HG03520 (cell line): ENCODE measurements at regions not wholly inside any gene's neighbourhood (a gene's known extent, or its start where the extent isn't known, plus 50 kb on each side); places are given as distances from the start of the nearest gene placed in this dataset.
"Not testable (repeated sequence)": the region's sequence is repeated elsewhere in the genome, so short reads cannot be mapped to it uniquely, and the experiment has no call there.

Experiments used
- ATAC-seq: cut with Tn5 transposase; IDR thresholded peaks from one replicate; pipeline ENCODE4 v1.9.1; 2021; ENCODE audit warnings: mild to moderate bottlenecking, moderate library complexity; ENCODE audit not compliant: unreplicated experiment

DNA sequence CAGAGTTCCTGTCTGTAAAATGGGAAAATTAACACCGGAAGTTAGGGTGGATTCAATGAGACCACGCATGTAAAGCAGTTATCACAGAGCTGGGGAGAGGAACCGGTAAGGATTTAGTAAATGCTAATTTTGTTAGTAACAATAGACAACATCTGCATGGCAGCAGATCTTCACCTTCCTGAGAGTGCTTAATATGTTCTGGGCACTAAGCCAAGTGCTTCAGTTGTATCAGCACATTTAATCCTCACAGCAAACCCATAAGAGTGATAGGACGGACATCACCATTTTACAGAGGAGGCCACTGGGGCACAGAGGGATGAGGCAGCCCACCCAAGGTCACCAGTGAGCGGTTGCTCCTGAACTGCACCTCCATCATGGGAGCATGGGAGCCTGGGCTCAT, 189.4 kb downstream of the WNT5A start:
- ATAC-seq = no peak

DNA sequence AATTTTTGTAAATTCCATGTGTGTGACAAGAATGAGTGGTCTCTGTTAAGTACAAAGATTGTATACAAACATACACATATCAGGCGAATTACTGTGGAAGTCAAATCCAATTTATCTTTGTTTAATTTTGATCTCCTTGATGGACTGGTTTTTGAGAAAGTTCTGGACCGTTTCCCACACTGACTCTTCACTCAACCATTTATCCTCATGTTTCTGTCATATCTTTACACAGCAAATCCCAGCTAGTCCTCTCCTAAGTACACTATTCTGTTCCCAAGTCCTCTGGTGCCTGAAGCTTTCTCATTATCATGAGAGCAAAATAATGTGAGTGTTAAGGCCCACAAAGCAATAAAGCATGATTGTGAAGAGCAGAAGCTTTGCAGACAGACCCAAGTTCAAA, 189.9 kb downstream of the WNT5A start:
- ATAC-seq = no peak

DNA sequence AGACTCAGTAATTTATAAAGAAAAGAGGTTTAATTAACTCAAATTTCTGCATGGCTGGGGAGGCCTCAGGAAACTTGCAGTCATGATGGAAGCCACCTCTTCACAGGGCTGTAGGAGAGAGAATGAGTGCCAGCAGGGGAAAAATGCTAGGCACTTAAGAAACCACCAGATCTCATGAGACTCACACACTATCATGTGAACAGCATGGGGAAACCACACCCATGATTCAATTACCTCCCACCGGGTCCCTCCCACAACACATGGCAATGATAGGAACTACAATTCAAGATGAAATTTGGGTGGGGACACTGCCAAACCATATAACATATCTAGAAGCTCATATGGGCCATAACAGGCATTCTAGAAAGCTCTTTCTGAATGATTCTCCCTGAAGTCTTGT, 190.3 kb downstream of the WNT5A start:
- ATAC-seq = no peak

DNA sequence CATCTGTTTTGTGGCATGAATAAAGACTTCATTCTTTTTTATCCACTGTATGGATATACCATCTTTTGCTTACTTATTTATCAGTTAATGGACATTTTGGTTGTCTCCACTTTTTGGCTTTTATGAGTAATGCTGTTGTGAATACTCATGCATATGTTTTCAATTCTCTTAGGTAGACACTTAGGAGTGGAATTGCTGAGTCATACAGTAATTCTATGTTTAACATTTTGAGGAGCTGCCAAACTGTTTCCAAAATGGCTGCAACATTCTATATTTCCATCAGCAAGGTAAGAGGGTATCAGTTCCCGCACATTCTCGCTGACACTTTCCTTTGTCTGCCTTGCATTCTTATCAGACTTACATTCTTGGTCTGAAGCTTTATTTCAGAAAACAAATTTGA, 191.1 kb downstream of the WNT5A start:
- no peak for ATAC-seq

DNA sequence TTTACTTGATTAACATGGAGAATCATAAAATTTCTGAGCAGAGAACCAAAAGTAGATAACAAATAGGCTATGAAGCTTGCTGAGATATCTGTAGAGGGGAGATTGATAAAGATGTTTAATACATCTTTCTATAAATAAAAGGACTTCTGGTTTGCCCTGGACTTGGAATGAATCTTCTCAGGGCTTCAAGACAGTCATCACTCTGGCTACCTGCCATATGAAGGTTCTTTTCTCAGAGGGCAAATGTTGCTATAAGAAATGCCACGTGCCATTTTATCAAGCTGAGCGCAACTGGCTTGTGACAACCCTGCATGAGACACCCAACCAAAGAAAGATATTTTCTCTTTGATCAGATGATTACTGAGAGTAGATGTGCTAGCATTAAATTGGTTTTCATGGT, 192.5 kb downstream of the WNT5A start:
- ATAC-seq = no peak

DNA sequence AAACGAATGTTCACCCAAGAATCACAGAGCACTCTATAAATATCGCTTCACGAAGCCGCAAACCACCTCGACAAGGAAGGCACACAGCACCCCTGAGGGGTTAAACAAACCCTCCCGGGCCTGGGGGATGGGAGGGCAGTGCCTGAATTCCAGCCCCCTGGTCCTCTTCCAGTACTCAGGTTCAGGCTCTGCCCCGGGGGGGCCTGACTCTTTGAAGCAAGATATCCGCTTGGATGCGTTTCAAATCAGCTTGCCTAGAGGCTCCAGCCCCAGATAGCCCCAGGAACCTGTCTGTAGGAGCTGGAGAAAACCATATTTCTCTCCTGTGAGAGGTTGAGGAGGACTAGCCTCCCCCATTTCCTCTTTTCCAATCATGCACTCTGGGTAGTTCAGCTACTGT, 194.7 kb downstream of the WNT5A start:
- no peak for ATAC-seq

DNA sequence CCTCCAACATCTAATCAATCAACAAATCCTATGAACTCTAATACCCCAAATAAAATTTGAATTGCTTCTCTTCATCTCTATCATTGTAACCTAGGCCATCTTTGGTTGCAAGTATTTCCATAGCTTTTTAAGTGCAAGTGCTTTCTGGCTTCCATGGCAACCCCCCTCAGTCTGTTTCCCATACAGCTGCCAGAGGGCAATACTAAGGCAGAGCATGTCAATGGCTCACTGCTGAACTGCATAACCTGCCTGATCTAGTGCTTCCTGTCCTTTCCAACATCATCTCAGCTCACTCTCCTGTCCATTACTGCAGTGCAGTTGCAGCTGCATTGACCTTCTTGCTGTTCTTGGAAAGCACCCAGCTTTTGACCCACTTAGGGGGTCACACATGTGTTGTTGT, 198.4 kb downstream of the WNT5A start:
- no peak for ATAC-seq

DNA sequence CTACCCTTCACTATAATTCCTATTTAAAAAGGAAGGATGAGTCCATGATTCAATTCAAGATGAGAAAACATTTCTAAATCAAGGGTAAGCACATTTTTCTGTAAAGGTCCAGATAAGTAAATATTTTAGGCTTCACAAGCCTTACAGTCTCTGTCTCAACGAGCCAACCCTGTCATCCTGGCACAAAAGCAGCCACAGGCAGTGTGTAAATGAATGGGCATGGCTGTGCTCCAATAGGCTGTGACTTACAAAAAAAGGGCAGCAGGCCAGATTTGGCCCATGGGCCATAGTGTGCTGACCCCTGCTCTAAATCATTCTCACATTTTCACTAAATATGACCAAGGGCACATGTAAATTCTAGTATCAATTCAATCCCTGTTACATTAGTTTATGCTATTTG, 200.4 kb downstream of the WNT5A start:
- ATAC-seq = no peak

DNA sequence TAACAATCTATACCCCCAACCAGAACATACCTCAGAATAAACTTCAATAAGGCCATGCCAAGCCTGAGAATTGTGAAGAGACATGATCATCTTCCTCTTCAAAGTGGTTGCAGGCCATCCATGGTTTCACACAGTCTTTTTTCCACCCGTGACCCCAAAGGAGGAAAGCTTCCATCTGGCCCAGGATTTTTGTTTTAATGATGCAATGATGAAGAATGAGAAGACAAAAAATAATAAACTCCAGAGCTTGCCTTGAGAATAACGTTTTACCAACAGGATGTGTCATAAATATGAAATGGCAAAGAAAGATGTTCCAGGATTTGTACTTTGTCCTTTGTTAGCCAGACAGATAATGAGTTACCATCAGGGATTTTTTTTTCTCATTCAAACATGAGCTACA, 201.9 kb downstream of the WNT5A start:
- no peak for ATAC-seq

DNA sequence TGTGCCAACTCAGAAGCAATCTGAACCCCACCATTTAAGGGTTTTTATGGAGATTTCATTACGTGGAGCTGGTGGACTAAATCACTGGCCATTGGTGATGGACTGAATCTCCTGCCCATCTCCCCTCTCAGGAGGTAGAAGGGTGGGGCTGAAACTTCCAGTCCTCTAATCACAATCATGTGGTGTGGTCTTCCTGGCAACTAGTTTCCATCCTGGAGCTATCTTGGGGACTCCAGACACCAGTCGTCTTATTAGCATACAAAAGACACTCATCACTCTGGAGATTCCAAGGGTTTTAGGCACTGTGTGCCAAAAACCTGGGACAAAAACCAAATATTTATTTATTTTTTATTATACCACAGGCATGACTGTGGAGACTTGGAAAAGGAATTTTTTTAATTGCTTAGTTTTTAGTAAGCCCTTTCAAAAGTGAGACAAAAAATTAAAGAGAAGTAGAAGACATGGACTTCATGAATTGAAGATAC, 203.6 kb downstream of the WNT5A start:
- ATAC-seq = no peak

DNA sequence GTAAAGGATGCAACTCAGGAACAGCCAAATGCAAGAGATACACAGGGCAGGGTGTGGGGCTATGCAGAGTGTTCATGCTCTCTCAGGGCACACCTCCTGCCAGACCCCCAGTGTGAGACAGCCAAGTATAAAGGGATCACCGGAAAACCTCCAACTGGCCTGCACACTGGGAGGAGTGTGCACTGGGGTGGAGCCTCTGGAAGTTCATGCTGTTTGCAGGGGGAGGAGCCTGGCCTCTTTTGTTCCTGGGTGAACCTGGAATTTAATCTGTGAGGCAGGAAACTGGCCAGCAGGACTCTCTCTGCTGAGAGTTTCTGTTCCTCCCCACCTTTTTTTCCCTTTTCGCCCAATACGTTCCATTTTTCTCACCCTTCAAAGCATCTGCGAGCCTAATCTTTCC, 204.1 kb downstream of the WNT5A start:
- no peak for ATAC-seq

DNA sequence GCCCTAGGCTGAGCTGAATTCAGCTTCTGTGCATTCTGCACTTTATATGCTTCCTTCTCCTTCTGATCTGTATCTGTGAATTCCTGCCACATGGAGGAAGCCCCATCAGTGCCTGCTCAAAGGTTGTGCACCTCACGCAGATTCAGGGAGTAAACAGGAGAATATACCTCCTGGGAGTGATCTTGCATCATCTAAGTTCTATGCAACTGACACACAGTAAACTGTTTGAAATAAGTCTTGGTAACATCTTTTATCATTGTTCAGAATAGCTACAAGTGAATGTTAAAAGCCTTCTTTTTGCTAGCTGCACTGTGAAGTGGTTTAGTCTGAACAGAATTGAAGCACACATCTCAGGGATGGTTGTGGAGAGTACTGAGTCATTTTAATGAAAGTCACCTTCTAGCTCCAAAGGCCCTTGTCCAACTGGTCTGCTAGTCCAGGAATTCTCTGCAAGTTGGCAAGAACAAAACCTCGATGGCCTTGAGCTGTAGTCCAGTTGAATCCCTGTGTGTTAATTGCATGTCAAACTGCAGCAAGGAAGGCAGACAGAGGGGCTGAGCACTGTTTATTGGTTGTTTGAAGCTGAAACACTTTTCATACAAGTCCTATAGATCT, 215.0 kb downstream of the WNT5A start:
- no peak for ATAC-seq

DNA sequence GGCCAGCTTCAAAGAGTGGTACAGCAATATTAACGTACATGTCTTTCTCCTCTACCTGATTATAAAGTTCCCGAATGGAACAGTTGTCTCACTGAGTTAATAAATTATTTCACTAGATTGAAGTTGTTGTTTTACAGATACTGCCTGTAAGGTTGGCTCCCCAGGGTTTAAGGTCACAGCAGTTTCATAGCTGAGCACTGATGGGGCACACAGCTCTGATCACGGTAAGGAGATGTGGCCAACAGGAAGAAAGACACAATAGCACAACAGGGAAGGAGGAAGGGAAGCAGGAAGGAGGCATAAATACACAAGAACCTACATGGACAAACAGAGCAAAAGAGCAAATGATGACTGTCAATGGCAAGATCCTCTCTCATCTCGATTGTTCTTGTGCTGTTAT, 215.6 kb downstream of the WNT5A start:
- ATAC-seq = no peak

DNA sequence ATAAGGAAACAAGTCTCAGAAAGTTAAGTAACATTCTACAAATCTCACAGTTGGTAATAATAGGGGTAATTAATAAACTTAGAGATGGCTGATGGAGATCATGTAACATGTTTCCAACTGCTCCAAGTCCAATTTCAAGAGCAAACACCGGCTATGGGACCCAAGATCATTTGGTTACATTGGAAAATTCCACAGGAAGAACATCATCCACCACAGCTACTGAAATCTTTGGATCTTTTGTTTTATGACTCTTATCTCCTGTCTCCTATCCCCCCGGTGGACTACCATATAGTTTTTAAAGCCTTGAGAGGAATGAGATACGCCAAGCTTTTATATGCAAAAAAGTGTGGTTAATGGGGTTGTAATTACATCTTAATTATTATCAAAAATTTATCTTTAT, 216.1 kb downstream of the WNT5A start:
- ATAC-seq = no peak

DNA sequence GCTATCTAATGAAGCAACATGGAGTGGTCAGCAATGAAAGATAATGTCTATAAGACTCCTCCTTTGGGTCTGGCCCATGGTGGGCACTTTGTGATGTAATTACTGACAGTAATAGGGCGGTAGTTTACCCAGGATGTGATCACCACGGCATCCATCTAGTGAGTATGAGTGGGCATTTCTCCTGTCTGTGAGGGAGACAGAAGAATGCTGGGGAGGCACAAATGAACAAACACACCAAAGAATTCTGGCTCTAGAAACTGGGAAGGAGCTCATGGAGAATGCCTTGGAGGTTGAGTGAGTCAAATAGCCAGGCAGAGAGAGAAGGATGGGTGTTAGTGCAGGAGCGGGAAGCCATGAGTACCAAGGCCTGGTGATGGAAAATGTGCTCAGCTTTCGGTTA, 217.5 kb downstream of the WNT5A start:
- ATAC-seq = no peak

DNA sequence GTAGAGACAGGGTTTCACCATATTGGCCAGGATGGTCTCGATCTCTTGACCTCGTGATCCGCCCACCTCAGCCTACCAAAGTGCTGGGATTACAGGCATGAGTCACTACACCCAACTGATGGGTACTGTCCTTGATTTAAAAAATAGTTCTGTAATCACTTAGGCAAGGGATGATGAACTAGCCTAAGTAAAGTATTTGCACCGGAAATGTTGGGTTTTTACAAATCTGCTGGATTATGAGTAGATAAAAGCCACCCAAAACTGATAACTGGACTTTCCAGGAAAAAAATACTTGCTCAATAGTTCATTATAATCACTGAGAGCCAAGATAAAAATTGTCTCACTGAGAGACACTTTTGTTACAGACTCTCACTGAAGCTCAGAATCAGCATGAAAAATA, 218.0 kb downstream of the WNT5A start:
- no peak for ATAC-seq

DNA sequence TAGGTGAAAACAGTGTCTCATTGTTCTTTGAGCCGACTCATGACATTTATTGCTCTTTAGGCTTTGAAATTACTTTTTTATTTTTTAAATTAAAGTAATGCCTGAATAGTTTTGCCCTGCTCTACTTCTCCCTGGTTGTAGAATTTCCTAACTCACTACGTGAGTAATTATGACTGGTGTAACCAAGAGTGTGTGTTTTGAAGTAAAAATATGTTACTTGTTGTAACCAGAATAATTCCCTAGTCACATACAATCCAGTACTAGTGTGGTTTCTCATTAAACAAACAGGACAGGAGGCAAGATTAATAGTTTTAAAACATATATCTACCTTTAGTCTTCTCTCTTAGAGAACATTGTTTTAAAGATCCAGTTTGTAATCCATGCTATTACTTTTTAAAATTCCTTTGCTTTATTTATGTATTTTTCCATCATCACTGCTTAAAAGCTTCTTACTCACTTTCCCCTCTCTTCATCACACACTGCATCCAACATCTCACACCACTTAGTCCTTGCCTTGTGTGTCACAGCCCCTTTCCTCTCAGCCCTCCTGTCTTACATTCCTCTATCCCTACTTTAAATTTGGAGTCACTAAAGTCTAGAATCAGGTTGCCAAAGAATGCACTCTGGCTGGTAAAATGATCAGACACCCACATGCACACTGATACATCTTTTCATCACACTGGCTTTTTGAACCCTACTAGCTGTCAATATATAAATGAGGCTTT, 219.7 kb downstream of the WNT5A start:
- ATAC-seq = no peak

DNA sequence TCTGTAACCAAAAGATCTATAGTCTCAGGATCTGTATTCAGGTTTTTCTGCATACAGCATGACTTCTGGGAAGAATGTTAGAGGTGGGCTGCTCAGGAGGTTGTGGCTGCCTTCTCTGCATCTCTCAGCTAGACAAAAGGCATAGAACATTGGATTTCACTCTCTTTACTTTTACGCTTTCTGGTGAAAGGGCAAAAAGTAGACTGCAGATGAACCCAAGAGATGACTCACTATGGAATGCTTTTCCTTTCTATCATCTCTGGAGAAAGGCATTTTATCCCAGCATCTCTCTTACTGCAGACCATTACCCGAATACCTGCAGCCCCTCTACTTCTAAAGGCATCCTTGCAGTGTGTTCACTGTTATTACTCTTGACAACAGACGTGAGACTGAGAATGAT, 222.2 kb downstream of the WNT5A start:
- no peak for ATAC-seq

DNA sequence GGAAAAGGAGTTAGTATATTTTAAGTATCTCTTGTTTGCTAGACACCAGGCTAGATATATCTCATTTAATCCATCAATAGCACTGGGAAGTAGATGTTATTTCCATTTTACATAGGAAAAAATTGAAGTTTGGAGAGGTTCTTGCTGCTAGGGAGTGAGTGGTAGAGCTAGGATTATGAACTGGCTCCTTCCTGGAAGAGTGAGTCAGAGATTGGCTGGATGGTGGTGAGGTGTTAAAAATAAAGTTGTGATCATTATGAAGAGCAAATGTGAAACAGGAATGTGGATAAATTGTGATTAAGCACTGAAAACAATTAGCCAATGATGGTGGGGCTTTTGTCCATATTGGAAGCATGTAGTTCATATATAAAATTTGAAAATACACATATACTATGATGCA, 234.2 kb downstream of the WNT5A start:
- no peak for ATAC-seq

DNA sequence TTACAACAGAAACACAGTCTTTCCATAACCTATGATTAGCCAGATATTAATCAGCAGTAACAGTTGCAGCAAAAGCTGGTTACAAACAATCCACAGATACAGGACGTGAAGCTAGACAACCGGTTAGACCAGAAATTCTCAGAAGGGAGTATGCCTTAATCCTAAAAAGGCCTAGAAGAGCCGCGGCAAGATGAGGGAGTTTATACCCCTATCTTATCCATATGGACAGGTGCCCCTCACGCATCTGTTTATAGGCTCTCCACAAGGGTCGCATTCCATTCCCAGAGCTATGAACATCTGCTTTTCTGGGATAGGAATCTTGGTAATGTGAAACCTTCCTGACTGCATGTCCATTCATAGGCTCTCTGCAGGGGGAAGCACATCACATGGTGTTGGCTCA, 237.9 kb downstream of the WNT5A start:
- not testable (repeated sequence) for ATAC-seq

DNA sequence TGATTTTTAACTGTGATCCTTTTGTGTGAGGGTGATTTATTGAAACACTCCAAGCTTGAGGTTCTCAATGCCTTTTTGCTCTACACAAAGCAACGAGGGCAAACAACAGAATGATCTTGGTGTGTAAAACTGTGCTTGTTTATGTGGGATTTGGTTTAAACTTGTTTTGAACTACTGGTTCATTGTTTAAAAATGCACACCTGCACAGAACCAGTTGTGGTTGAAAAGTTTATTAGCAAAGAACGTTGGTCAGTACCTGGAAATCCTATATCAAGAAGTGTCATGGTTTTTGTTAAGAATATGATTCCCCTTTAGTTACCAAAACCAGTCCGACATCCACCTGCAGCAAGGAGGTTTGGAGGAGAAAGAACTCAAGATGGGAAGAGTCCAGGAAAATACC, 239.4 kb downstream of the WNT5A start:
- ATAC-seq = no peak

DNA sequence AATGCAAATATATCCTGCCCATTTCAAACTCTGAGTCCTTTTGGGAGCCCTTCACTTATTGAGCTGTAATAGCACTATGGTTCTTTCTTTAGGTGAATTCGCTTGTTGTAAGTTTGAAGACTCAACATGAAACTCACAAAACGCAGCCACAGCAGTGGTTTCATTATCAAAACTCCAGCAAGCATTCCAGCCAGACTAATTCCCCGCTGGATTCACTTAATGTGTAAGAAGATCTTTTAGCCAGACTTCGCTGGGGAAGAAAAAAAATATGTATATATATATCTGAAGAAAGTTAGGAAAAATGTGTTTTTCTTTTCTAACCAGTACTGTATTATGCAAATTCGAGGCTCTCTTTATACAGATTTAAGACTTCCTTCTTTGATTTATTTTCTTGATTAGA, 241.1 kb downstream of the WNT5A start:
- ATAC-seq = no peak

DNA sequence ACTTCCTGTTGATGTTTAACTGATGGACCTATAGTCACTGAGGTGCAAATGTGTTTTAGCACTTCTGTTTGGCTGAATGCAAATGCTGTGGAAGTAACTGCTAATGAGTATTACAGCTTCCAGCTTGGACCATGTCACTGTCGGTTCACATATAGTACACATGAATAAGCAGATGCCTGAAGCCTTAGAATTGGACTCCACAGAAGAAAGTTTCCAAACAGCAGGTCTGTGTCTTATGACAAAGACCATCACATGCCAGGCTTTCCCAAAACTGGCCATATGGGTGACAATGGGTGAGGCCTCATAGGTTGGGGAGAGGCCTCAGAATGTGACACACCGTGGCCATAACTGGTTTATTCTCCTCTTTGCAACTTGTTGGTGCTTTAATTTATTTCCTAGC, 241.8 kb downstream of the WNT5A start:
- ATAC-seq = no peak
